ENCODE measurements at regions not wholly inside any gene's neighbourhood (a gene's known extent, or its start where the extent isn't known, plus 50 kb on each side); places are given as distances from the start of the nearest gene placed in this dataset.

DNA sequence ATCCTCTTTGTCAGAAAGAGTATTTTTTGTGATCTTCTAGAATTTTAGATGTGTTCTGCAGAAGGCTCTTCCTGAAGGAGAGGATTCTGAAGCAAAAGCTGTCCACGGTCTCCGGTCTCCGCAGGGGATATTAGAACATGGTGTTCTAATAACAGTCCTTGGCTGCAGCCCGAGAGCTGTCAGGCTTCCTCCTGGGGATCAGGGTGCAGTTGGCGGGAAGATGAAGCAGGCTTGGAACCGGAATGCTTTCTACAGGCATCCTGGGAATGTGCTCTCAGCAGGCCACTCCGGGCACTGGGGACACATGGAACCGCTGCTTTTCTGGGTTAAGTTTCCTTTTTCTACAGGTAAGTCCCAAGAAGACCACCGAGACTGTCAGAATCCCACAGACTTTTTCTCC is 118.6 kb upstream of the PARD3 start:
- TF ChIP-seq, protein P1, sequence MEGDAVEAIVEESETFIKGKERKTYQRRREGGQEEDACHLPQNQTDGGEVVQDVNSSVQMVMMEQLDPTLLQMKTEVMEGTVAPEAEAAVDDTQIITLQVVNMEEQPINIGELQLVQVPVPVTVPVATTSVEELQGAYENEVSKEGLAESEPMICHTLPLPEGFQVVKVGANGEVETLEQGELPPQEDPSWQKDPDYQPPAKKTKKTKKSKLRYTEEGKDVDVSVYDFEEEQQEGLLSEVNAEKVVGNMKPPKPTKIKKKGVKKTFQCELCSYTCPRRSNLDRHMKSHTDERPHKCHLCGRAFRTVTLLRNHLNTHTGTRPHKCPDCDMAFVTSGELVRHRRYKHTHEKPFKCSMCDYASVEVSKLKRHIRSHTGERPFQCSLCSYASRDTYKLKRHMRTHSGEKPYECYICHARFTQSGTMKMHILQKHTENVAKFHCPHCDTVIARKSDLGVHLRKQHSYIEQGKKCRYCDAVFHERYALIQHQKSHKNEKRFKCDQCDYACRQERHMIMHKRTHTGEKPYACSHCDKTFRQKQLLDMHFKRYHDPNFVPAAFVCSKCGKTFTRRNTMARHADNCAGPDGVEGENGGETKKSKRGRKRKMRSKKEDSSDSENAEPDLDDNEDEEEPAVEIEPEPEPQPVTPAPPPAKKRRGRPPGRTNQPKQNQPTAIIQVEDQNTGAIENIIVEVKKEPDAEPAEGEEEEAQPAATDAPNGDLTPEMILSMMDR (IDR thresholded peaks at IDR 0.05): no peak
- no peak for TF ChIP-seq POLR2AphosphoS5 (IDR thresholded peaks at IDR 0.05; ENCODE audit: low read depth, low read length)
- no peak for TF ChIP-seq SIN3A (IDR thresholded peaks at IDR 0.05; ENCODE audit: borderline replicate concordance, insufficient read depth, low read depth, low read length)
